K562 (cell line): ENCODE measurements at regions not wholly inside any gene's neighbourhood (a gene's known extent, or its start where the extent isn't known, plus 50 kb on each side); places are given as distances from the start of the nearest gene placed in this dataset.

Experiments used
- ATF1 ChIP-seq, 2 experiments: fragments of 450-650 bp in 1 of 2; IDR thresholded peaks; 2 replicates each; pipeline ENCODE4 v1.6.1; 2016; ENCODE audit warnings: missing compliant biosample characterization in 1 of 2, missing genetic modification characterization in 1 of 2
- CEBPB ChIP-seq: fragments of 450-650 bp; IDR thresholded peaks from 2 replicates; pipeline ENCODE4 v1.6.1; 2016; ENCODE audit warnings: missing genetic modification characterization, missing compliant biosample characterization
- ESRRA ChIP-seq: fragments of 450-650 bp; IDR thresholded peaks from 2 replicates; pipeline ENCODE4 v1.6.1; 2014; ENCODE audit warnings: low read depth, mild to moderate bottlenecking, moderate library complexity, borderline replicate concordance
- EZH2 ChIP-seq: IDR thresholded peaks from 2 replicates; pipeline ENCODE4 v1.6.1; 2012; ENCODE audit warnings: low read depth, mild to moderate bottlenecking, inconsistent platforms, low read length, borderline replicate concordance
- HDAC2 ChIP-seq: fragments of 450-650 bp; IDR thresholded peaks from 2 replicates; pipeline ENCODE4 v1.6.1; 2016; ENCODE audit warnings: mild to moderate bottlenecking
- KDM5B ChIP-seq: fragments of 200-600 bp; sonication (generic); IDR thresholded peaks from 2 replicates; pipeline ENCODE4 v1.6.1; 2012; ENCODE audit warnings: low read depth, mild to moderate bottlenecking, moderate library complexity, low read length, control low read depth, inconsistent platforms; ENCODE audit not compliant: insufficient replicate concordance
- MXI1 ChIP-seq: IDR thresholded peaks from 2 replicates; pipeline ENCODE4 v1.6.1; 2011; ENCODE audit warnings: low read depth, mild to moderate bottlenecking, improper control_type of control experiment, low read length
- NR2C2 ChIP-seq, 2 experiments: fragments of 200-800 bp in 1 of 2; sonication (Bioruptor generic) in 1 of 2; sonication (generic) in 1 of 2; formaldehyde crosslinking in 1 of 2; IDR thresholded peaks; 2 replicates each; pipeline versions ENCODE4 v1.6.1 to v1.8.0; 2016 to 2022; ENCODE audit warnings: mild to moderate bottlenecking in 1 of 2, missing compliant biosample characterization in 1 of 2, missing genetic modification characterization in 1 of 2, missing genetic modification reagents in 1 of 2
- SMARCA4 ChIP-seq: fragments of 450-650 bp; IDR thresholded peaks from 2 replicates; pipeline ENCODE4 v1.6.1; 2016
- SMC3 ChIP-seq: conservative IDR thresholded peaks from 2 replicates; pipeline ENCODE4 v1.6.1; 2011; ENCODE audit warnings: low read depth, low read length, improper control_type of control experiment; ENCODE audit not compliant: insufficient read depth
- ZFX ChIP-seq: sonication (generic); formaldehyde crosslinking; IDR thresholded peaks from 2 replicates; pipeline ENCODE4 v1.8.0; 2022; ENCODE audit warnings: mild to moderate bottlenecking, missing genetic modification reagents, moderate library complexity
- TF ChIP-seq, protein P1 (sequence below): fragments of 250-450 bp; sonication (Bioruptor Pico); IDR thresholded peaks from 2 replicates; pipeline ENCODE4 v1.5.0; 2020; ENCODE audit warnings: mild to moderate bottlenecking
- TF ChIP-seq, protein P2 (sequence below), 3 experiments: IDR thresholded peaks in 2 of 3; conservative IDR thresholded peaks in 1 of 3; 2 replicates each; pipeline ENCODE4 v1.5.1; 2011 to 2012; ENCODE audit warnings: low read length in 3 of 3, mild to moderate bottlenecking in 3 of 3, control low read depth in 2 of 3, improper control_type of control experiment in 1 of 3, inconsistent platforms in 1 of 3, low read depth in 1 of 3, mixed read lengths in 1 of 3, moderate library complexity in 1 of 3; ENCODE audit not compliant: insufficient read depth in 2 of 3

DNA sequence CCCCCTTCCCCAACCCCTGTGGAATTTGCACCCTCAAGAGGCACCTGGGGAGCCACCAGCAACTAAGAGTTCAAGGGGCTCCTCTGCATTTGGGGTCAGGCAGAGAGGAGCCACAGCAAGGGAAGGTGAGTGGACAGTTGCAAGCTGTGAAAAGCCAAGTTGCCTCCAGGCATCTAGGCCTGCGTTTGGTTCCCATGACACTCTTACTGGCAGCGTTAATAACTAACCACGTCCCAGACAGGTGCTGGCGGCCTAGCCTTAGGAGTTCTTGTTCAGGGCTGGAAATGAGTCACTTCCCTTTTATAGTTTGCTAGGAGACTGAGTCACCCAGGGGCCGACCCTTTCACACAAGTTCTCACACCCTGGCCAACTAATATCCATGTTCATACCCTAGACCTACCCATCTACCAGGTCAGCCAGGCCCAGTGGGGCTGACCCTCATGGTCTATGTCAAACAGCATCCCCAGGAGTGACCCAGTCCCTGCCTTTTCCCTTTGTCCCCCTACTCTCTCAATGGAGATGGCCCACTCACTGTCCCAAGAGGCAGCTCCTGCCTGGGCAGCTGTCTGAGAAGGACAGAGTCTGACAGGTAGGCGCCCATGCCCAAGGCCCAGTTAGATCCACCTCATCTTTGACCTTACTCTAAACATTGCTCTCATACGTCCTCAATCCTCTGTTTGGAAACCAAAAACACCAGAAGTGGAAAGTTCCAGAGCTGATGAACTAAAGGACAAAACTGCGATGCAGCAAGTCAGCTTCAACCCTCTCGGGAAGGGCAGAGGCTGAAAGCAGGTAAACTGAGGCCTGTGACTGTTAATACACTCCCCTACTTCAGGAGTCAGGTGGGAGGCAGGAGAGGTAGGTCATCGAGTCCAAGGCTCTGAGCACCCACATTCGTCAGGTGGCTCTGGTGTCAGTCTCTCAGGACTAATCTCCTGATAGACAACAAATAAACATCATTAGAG, 300.6 kb downstream of the SOX9 start:
- TF ChIP-seq, protein P1, sequence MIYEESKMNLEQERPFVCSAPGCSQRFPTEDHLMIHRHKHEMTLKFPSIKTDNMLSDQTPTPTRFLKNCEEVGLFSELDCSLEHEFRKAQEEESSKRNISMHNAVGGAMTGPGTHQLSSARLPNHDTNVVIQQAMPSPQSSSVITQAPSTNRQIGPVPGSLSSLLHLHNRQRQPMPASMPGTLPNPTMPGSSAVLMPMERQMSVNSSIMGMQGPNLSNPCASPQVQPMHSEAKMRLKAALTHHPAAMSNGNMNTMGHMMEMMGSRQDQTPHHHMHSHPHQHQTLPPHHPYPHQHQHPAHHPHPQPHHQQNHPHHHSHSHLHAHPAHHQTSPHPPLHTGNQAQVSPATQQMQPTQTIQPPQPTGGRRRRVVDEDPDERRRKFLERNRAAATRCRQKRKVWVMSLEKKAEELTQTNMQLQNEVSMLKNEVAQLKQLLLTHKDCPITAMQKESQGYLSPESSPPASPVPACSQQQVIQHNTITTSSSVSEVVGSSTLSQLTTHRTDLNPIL (CRISPR knock-in tag): no peak
- TF ChIP-seq ESRRA: no peak
- no peak for TF ChIP-seq EZH2
- TF ChIP-seq, protein P2, sequence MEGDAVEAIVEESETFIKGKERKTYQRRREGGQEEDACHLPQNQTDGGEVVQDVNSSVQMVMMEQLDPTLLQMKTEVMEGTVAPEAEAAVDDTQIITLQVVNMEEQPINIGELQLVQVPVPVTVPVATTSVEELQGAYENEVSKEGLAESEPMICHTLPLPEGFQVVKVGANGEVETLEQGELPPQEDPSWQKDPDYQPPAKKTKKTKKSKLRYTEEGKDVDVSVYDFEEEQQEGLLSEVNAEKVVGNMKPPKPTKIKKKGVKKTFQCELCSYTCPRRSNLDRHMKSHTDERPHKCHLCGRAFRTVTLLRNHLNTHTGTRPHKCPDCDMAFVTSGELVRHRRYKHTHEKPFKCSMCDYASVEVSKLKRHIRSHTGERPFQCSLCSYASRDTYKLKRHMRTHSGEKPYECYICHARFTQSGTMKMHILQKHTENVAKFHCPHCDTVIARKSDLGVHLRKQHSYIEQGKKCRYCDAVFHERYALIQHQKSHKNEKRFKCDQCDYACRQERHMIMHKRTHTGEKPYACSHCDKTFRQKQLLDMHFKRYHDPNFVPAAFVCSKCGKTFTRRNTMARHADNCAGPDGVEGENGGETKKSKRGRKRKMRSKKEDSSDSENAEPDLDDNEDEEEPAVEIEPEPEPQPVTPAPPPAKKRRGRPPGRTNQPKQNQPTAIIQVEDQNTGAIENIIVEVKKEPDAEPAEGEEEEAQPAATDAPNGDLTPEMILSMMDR (IDR thresholded peaks at IDR 0.05 in 2 of 3, conservative IDR thresholded peaks at IDR 0.05 in 1 of 3; ENCODE audit: insufficient read depth in 2 of 3, low read depth in 1 of 3, low read length in 3 of 3): no peak
- no peak for TF ChIP-seq KDM5B
- no peak for TF ChIP-seq MXI1
- TF ChIP-seq SMARCA4: no peak
- TF ChIP-seq CEBPB (tag): no peak
- TF ChIP-seq SMC3: no peak
- no peak for TF ChIP-seq ATF1 (CRISPR knock-in tag; IDR thresholded peaks at IDR 0.05)
- TF ChIP-seq ATF1 (tag; IDR thresholded peaks at IDR 0.05): no peak
- TF ChIP-seq NR2C2 (CRISPR knock-in tag; IDR thresholded peaks at IDR 0.05): no peak
- TF ChIP-seq NR2C2 (tag; IDR thresholded peaks at IDR 0.05): no peak
- TF ChIP-seq ZFX (CRISPR knock-in tag): no peak
- no peak for TF ChIP-seq HDAC2
